ENCODE measurements at regions not wholly inside any gene's neighbourhood (a gene's known extent, or its start where the extent isn't known, plus 50 kb on each side); places are given as distances from the start of the nearest gene placed in this dataset.
"Not testable (repeated sequence)": the region's sequence is repeated elsewhere in the genome, so short reads cannot be mapped to it uniquely, and the experiment has no call there.

DNA sequence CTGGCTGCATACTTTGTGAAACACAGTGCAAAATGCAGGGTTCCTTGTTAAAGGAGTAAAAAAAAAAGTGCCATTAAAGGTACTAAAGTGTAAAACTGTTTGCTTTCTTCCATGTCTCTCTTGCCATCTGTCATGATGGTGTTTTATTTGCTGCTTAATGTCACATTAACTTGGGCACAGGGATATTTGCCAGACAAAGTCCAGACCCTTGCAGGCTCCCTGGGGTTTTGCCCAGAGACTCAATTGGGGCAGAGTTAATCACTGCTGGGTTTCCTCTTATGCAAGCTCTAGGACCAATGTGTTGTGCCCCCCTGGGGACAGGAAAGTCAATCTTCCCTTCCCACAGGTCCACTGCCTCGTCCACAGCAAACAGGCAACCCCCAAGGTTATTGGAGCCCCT, 274.3 kb upstream of the SGCD start:
- DNase-seq, result no peak
- H3K9me3 ChIP-seq, result peaks cover 0 to 4% (median 0%) of the 10 kb centered on the region in 8 donors
- no peak overlapping the region for H3K4me3 ChIP-seq
- TF ChIP-seq POLR2A (IDR thresholded peaks at IDR 0.05) (no peak), POLR2AphosphoS5 (IDR thresholded peaks at IDR 0.05) (no peak)
- H3K36me3 ChIP-seq, result no peaks in the 10 kb centered on the region
- no peaks in the 10 kb centered on the region for H3K27me3 ChIP-seq (replicated peaks in 1 of 7)
- intact Hi-C loops (cut with DNase I; ENCODE audit: low total_unique reads), result no loop called here
- H3K4me1 ChIP-seq, result no peaks in the 10 kb centered on the region
- H3K27ac ChIP-seq, result no peak overlapping the region
- 18 to 29% (median 25%) methylated on average over 1 of the region's 1 CpG; no CpG with 5 or more reads in 2 of the 5 donors for WGBS, 5 donors

DNA sequence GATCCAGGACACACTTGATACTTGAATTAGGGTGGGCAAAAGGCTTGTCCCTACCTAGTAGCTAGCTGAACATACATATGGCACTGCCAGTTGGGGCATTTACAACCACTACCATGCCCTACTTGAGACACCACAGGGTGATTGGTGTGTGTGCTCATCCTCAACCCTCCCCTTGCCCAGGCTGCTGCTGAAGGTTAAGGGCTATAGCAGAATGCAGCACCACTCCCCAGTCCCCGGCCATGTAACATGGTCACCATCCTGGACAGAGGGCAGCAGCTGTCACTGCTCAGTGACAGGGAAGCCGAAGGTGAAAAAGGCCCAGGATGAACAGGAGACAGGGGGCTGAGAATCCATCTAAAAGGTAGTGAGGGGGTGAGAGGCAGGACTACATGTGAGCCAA, 273.9 kb upstream of the SGCD start:
- intact Hi-C loops (cut with DNase I; ENCODE audit: low total_unique reads), result no loop called here
- 62 to 74% (median 66%) methylated on average over 2 of the region's 2 CpGs; no CpG with 5 or more reads in 1 of the 5 donors for WGBS, 5 donors
- no peak for DNase-seq
- Histone ChIP-seq H3K36me3 (no peaks in the 10 kb centered on the region), H3K27me3 (replicated peaks in 1 of 7) (no peaks in the 10 kb centered on the region), H3K27ac (no peak overlapping the region), H3K4me1 (no peaks in the 10 kb centered on the region), H3K4me3 (no peak overlapping the region), H3K9me3 (no peaks in the 10 kb centered on the region)
- TF ChIP-seq, protein P1, sequence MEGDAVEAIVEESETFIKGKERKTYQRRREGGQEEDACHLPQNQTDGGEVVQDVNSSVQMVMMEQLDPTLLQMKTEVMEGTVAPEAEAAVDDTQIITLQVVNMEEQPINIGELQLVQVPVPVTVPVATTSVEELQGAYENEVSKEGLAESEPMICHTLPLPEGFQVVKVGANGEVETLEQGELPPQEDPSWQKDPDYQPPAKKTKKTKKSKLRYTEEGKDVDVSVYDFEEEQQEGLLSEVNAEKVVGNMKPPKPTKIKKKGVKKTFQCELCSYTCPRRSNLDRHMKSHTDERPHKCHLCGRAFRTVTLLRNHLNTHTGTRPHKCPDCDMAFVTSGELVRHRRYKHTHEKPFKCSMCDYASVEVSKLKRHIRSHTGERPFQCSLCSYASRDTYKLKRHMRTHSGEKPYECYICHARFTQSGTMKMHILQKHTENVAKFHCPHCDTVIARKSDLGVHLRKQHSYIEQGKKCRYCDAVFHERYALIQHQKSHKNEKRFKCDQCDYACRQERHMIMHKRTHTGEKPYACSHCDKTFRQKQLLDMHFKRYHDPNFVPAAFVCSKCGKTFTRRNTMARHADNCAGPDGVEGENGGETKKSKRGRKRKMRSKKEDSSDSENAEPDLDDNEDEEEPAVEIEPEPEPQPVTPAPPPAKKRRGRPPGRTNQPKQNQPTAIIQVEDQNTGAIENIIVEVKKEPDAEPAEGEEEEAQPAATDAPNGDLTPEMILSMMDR (IDR thresholded peaks at IDR 0.05 in 8 of 11, conservative IDR thresholded peaks at IDR 0.05 in 3 of 11), result no peak
- TF ChIP-seq POLR2A (IDR thresholded peaks at IDR 0.05) (no peak), POLR2AphosphoS5 (IDR thresholded peaks at IDR 0.05) (no peak)

DNA sequence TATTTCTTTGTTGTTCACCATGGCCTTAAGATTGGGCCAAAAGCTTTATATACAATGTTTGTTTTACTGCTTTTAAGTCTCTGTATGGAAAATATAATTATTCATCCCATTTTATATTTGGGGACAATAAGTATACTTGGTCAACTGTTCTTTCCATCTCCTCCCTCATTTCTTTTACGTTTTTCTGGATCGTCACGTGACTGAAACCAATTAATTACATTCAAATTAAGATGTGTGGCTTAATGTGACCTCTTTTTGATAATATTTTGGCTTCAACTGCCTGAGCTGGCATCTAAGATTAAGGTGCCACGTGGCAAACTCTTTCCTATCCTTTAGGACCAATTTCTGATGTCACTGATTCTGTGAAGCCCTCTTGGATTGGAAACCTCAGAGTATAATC, 250.1 kb upstream of the SGCD start:
- Histone ChIP-seq H3K9me3 (peaks cover 0 to 30% (median 21%) of the 10 kb centered on the region in 8 donors), H3K27me3 (replicated peaks in 1 of 7) (no peaks in the 10 kb centered on the region), H3K36me3 (no peaks in the 10 kb centered on the region), H3K4me3 (no peak overlapping the region), H3K27ac (no peak overlapping the region), H3K4me1 (no peaks in the 10 kb centered on the region)
- intact Hi-C loops (cut with DNase I; ENCODE audit: low total_unique reads), result no loop called here
- no peak for DNase-seq
- WGBS, 5 donors, result 71 to 76% (median 73%) methylated on average over 4 of the region's 4 CpGs
- TF ChIP-seq, protein P1 (IDR thresholded peaks at IDR 0.05 in 8 of 11, conservative IDR thresholded peaks at IDR 0.05 in 3 of 11), result no peak
- no peak for TF ChIP-seq POLR2A (IDR thresholded peaks at IDR 0.05)
- TF ChIP-seq POLR2AphosphoS5 (IDR thresholded peaks at IDR 0.05), result no peak

DNA sequence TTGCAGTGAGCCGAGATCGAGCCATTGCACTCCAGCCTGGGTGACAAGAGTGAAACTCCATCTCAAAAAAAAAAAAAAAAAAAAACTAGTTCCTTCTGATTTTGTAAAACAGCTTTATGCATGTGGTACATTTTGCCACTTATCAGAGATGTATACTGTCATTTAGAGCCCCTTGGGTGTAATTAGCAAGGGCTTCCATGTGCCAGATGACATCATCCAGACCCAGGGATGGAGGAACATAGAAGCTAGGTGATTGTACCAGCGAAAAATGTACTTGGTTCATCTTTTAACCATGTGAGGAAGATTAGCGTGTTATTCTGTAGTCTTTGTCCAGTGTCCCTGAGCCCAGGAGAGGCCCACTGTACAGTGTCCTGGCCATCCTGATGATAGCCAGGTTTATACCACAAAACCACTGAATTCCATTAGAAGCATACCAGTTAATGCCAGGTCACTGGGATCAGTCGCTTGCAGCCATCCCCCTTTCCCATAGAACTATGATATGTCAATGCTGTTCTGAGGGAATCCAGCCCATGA, 239.3 kb upstream of the SGCD start:
- TF ChIP-seq, protein P1 (IDR thresholded peaks at IDR 0.05 in 8 of 11, conservative IDR thresholded peaks at IDR 0.05 in 3 of 11), result no peak
- TF ChIP-seq POLR2AphosphoS5 (IDR thresholded peaks at IDR 0.05), result no peak
- TF ChIP-seq POLR2A (IDR thresholded peaks at IDR 0.05), result no peak
- 81 to 87% (median 84%) methylated on average over 5 of the region's 5 CpGs for WGBS, 5 donors
- no peak overlapping the region for H3K27ac ChIP-seq
- no peak overlapping the region for H3K4me3 ChIP-seq
- no peaks in the 10 kb centered on the region for H3K4me1 ChIP-seq
- intact Hi-C loops (cut with DNase I; ENCODE audit: low total_unique reads), result no loop called here
- H3K36me3 ChIP-seq, result no peaks in the 10 kb centered on the region
- no peaks in the 10 kb centered on the region for H3K27me3 ChIP-seq (replicated peaks in 1 of 7)
- peaks cover 0 to 41% (median 32%) of the 10 kb centered on the region in 8 donors for H3K9me3 ChIP-seq
- DNase-seq, result no peak

DNA sequence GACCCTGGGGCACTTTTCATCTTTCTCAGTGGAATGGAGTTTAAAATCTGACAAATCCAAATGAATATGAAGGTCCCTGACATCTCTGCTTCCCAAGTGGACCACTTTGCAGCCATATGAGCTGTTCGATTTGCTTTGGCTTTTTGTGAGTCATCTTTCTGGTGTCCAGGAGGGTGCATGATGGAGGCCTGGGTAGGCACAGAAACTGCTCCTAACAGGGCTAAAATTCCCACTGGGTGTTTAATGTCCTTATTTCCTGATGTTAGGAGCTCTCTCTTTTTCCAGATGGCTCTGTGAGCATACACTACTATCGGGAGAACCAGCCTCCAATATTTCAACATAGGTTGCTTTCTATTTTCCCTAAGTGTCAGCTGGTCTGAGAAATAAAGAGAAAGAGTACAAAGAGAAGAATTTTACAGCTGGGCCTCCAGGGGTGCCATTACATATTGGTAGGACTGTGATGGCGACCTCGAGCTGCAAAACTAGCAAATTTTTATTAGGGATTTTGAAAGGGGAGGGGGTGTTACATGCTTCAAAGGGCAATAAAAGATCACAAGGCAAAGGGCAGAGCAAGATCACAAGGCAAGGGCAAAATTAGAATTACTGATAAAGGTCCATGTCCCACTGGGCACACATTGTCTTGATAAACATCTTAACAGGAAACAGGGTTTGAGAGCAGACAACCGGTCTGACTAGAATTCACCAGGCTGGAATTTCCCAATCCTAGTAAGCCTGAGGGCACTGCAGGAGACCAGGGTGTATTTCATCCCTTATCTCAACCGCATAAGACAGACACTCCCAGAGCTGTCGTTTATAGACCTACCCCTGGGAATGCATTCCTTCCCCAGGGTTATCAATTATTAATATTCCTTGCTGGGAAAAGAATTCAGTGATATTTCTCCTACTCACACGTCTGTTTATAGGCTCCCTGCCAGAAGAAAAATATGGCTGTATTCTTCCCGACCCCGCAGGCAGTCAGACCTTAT, 236.7 kb upstream of the SGCD start:
- H3K27me3 ChIP-seq (replicated peaks in 1 of 7); H3K4me3 ChIP-seq; H3K4me1 ChIP-seq; H3K27ac ChIP-seq; H3K36me3 ChIP-seq; intact Hi-C loops (cut with DNase I; ENCODE audit: low total_unique reads); DNase-seq: not testable (repeated sequence)
- peaks cover 0 to 41% (median 32%) of the 10 kb centered on the region in 8 donors for H3K9me3 ChIP-seq
- 74 to 83% (median 78%) methylated on average over 10 of the region's 10 CpGs for WGBS, 5 donors

Measured in spleen (tissue), 11 donors.